HepG2 (cell line): ENCODE measurements at regions not wholly inside any gene's neighbourhood (a gene's known extent, or its start where the extent isn't known, plus 50 kb on each side); places are given as distances from the start of the nearest gene placed in this dataset.

Experiments used
- ATAC-seq: fragments of 200-7000 bp; cut with Tn5 transposase; 3 replicates; pipeline ENCODE4 v1.9.1; 2020; ENCODE audit warnings: mild to moderate bottlenecking, moderate library complexity
- BruUV-seq: library from RNA; stranded (reverse); fragments of 400-500 nt; replicated peaks from 2 replicates; lab custom pipeline; 2021; lab: Mats Ljungman, UMichigan
- CTCF ChIA-PET: fragments of 300-600 bp; formaldehyde crosslinking; extraction: SDS; loops from one replicate; lab custom pipeline; 2021; ENCODE audit warnings: low total read pairs, inconsistent platforms, low intra/inter-chr PET ratio; lab: Yijun Ruan, JAX
- POLR2A ChIA-PET: fragments of 350-600 bp; sonication (Branson Sonifier 250); formaldehyde crosslinking; loops from one replicate; lab custom pipeline; 2020; ENCODE audit warnings: antibody characterized with exemption, inconsistent platforms; lab: Yijun Ruan, JAX
- DNase-seq: peaks from one replicate; pipeline ENCODE4 v3.0.0-alpha.2; 2015; ENCODE audit warnings: low spot score
- FAIRE-seq: peaks from 3 replicates; lab custom pipeline; 2011; peaks lifted over from hg19 to GRCh38; lab: Jason Lieb, UNC
- H2AFZ ChIP-seq: one replicate; pipeline ENCODE4 v1.6.1; 2011; ENCODE audit warnings: low read length, inconsistent platforms
- H3K27ac ChIP-seq: fragments of 300-600 bp; 3 replicates; pipeline ENCODE4 v1.8.0; 2011; ENCODE audit warnings: mixed run types, mild to moderate bottlenecking, mixed read lengths, low read length, inconsistent platforms; ENCODE audit not compliant: insufficient read depth; ENCODE audit errors: extremely low read length
- H3K27me3 ChIP-seq, 2 experiments: fragments of 200-600 bp in 1 of 2; 2 replicates in 1 of 2; 3 replicates in 1 of 2; pipeline versions ENCODE4 v1.6.0 to v1.8.0; 2011; ENCODE audit warnings: low read length in 2 of 2, mild to moderate bottlenecking in 2 of 2, moderate library complexity in 2 of 2, inconsistent platforms in 1 of 2; ENCODE audit not compliant: insufficient read depth in 2 of 2, control insufficient read depth in 1 of 2
- H3K36me3 ChIP-seq, 2 experiments: fragments of 200-600 bp in 1 of 2; replicated peaks in 1 of 2; 2 replicates in 1 of 2; 3 replicates in 1 of 2; pipeline versions ENCODE4 v1.5.1 to v1.8.0; 2011; ENCODE audit warnings: low read length in 2 of 2, inconsistent platforms in 1 of 2; ENCODE audit not compliant: insufficient read depth in 2 of 2, control insufficient read depth in 1 of 2
- H3K4me1 ChIP-seq: 2 replicates; pipeline ENCODE4 v1.5.1; 2012; ENCODE audit warnings: low read length, inconsistent platforms; ENCODE audit not compliant: insufficient read depth
- H3K4me2 ChIP-seq: 2 replicates; pipeline ENCODE4 v1.6.0; 2011; ENCODE audit warnings: low read depth, low read length, inconsistent platforms
- H3K4me3 ChIP-seq, 3 experiments: fragments of 200-600 bp in 1 of 3; sonication (generic), shearing (Covaris generic) in 1 of 3; replicated peaks in 1 of 3; 2 replicates each; pipeline ENCODE4 v1.5.1; 2011 to 2016; ENCODE audit warnings: low read length in 3 of 3, inconsistent platforms in 2 of 3, low read depth in 2 of 3, mild to moderate bottlenecking in 2 of 3, control low read depth in 1 of 3, mixed read lengths in 1 of 3; ENCODE audit not compliant: insufficient read depth in 1 of 3
- H3K79me2 ChIP-seq: one replicate; pipeline ENCODE4 v1.6.1; 2011; ENCODE audit warnings: low read length, inconsistent platforms; ENCODE audit not compliant: insufficient read depth
- H3K9ac ChIP-seq: 2 replicates; pipeline ENCODE4 v1.6.0; 2011; ENCODE audit warnings: mild to moderate bottlenecking, low read depth, low read length, inconsistent platforms; ENCODE audit not compliant: insufficient read depth
- H3K9me3 ChIP-seq: 2 replicates; pipeline ENCODE4 v1.5.1; 2012; ENCODE audit warnings: mild to moderate bottlenecking, low read length
- H4K20me1 ChIP-seq: 2 replicates; pipeline ENCODE4 v1.6.0; 2011; ENCODE audit warnings: inconsistent platforms, mild to moderate bottlenecking, low read length, moderate library complexity; ENCODE audit not compliant: insufficient read depth
- EEA1 ChIP-seq: sonication (generic); formaldehyde crosslinking; IDR thresholded peaks from 2 replicates; pipeline ENCODE4 v1.5.1; 2020; ENCODE audit warnings: mild to moderate bottlenecking, missing genetic modification reagents, borderline replicate concordance
- KDM1A ChIP-seq: IDR thresholded peaks from 2 replicates; pipeline ENCODE4 v1.6.1; 2016; ENCODE audit warnings: missing compliant biosample characterization
- MNT ChIP-seq: fragments of 450-650 bp; IDR thresholded peaks from 2 replicates; pipeline ENCODE4 v1.6.1; 2016
- SSRP1 ChIP-seq: IDR thresholded peaks from 2 replicates; pipeline ENCODE4 v1.6.1; 2016; ENCODE audit warnings: control low read depth
- ZFP36L2 ChIP-seq: sonication (generic); formaldehyde crosslinking; IDR thresholded peaks from 2 replicates; pipeline ENCODE4 v1.4.0; 2020; ENCODE audit warnings: missing genetic modification reagents
- ZNF615 ChIP-seq: sonication (generic); formaldehyde crosslinking; IDR thresholded peaks from 2 replicates; pipeline ENCODE4 v1.5.0; 2020; ENCODE audit warnings: mild to moderate bottlenecking, missing genetic modification reagents, borderline replicate concordance
- ZNF703 ChIP-seq: sonication (generic); formaldehyde crosslinking; IDR thresholded peaks from 2 replicates; pipeline ENCODE4 v1.5.1; 2020; ENCODE audit warnings: missing genetic modification reagents, mild to moderate bottlenecking, moderate library complexity, borderline replicate concordance
- ZNF720 ChIP-seq: sonication (generic); formaldehyde crosslinking; IDR thresholded peaks from 2 replicates; pipeline ENCODE4 v1.4.0; 2020; ENCODE audit warnings: missing genetic modification reagents
- WGBS: methylation state at CpG from one replicate; pipeline ENCODE4 v1.1.6; 2017; ENCODE audit warnings: low lambda C conversion rate; 5-methylcytosine and 5-hydroxymethylcytosine counted together
- in situ Hi-C: cut with HindIII; loops from 2 replicates; pipeline ENCODE4 v1.10.0; 2017; ENCODE audit warnings: low pct_unique_long_range_greater_than_20kb; ENCODE audit not compliant: extremely low pct_ligation_motif_present
- intact Hi-C: fragments of 100-400 bp; cut with micrococcal nuclease; formaldehyde crosslinking; loops from one replicate; pipeline ENCODE4 v1.10.0; 2022; ENCODE audit not compliant: unreplicated experiment

- TF ChIP-seq MNT (no peak), ZNF615 (CRISPR knock-in tag) (no peak), EEA1 (CRISPR knock-in tag) (no peak), ZNF720 (CRISPR knock-in tag) (no peak), ZFP36L2 (no peak)
These were observed 214.1 kb downstream of the FAM76B start (continued) for GRCh38 chr11:95575517-95575916.

GRCh38 chr11:95571718-95572260 lies 217.8 kb downstream of the FAM76B start:
- BruUV-seq = no TSS peak
- Histone ChIP-seq H2AFZ (no peak overlapping the region), H3K79me2 (no peaks in the 10 kb centered on the region), H3K9me3 (no peaks in the 10 kb centered on the region), H3K4me3 (no peak overlapping the region), H3K27me3 (no peaks in the 10 kb centered on the region), H3K9ac (no peak overlapping the region), H3K27ac (no peak overlapping the region), H3K4me2 (no peak overlapping the region), H3K36me3 (no peaks in the 10 kb centered on the region), H3K4me1 (no peaks in the 10 kb centered on the region), H4K20me1 (no peaks in the 10 kb centered on the region)
- in situ Hi-C loops (no loop called here), intact Hi-C loops (loop anchor here (10.0 kb wide), 1 partner anchor 97 kb away; no protein-coding TSS in a partner anchor)
- ChIA-PET CTCF (no interaction called here), POLR2A (no interaction called here)
- no peak for ATAC-seq
- no peak for FAIRE-seq
- TF ChIP-seq KDM1A (CRISPR knock-in tag) = no peak
- TF ChIP-seq ZNF703 (CRISPR knock-in tag) = no peak
- TF ChIP-seq SSRP1 (CRISPR knock-in tag) = no peak
- WGBS = 6% methylated on average over 2 of the region's 2 CpGs
- no peak for DNase-seq
